M059J (cell line): ENCODE measurements at regions not wholly inside any gene's neighbourhood (a gene's known extent, or its start where the extent isn't known, plus 50 kb on each side); places are given as distances from the start of the nearest gene placed in this dataset.
"Not testable (repeated sequence)": the region's sequence is repeated elsewhere in the genome, so short reads cannot be mapped to it uniquely, and the experiment has no call there.

Source experiments
- DNase-seq: peaks from one replicate; pipeline ENCODE4 v3.0.0-alpha.2; 2012; ENCODE audit warnings: low read depth

DNA sequence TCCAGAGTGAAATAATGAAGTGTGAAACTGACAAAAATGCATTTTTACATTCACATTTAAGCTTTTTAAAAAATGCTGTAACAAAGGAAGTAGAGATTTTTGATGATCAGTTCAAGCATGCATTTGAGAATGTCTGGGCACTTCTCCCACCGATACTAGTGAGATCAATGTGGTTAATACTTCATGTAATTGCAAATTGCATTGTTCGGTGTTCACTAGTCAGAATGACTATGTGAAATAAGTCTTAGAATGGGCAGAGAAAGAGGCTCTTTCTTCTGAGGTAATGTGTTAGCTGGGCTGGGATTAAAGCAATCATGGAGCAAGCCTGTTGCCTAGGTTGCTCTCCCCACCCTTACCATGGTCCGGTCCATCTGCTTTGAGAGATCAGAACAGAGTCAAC, 587.0 kb upstream of the GRM7 start:
- no peak for DNase-seq

DNA sequence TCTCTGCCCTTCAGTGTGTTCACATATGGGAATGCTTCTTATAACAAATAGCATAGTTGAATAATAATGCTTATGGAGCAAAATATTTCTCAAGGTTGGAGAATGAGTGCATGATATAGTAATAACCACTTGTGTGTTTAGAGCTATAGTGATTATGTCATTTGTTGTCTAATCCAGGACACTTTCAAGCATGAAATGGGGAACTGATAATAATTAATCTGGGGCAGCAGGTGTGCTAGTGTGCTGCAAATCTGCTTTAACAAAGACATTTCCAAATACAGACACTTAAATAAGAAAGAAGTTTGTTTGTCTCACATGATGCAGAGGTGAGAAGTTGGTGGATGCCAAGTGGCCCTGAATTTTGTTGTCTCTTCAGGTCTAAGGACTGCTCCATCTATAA, 579.3 kb upstream of the GRM7 start:
- DNase-seq: no peak

DNA sequence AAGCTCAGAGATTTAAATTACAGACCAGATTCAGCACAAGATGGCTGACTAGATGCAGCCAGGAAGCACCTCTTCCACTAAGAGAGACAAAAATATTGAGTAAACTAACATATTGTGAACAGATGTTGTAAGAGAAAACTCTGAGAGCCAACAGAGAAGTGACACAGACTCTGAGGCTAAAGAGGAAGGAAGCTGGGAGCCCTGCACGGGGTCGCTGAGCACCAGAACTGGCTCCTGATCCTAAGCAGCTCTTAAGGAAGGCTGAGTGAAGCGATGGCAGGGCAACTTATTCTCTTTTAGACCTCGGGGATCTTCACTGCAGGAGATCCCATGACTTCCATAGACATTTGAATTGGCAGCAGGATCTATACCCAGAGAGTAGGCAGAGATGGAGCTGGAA, 578.0 kb upstream of the GRM7 start:
- DNase-seq: no peak

GRCh38 chr3:6287088-6287875, 573.6 kb upstream of the GRM7 start:
- DNase-seq: no peak

DNA sequence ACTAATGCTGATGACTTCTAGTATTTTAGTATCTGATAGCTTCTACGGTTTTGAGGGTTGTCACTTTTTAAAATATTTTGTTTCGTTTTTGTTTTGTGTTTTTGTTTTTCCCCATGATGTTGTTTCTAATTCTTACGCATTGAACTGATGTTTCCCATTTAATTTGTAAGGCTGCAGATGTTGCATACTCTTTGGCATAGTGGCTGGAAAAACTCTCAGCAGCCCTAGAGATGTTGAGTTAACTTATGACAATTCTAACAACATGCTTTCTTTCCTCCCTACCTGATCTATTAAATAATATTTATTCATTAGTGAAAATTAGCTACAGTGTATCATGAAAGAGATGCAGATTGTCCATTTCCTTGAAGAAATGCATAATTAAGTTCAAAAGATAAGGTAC, 559.3 kb upstream of the GRM7 start:
- DNase-seq: no peak

GRCh38 chr3:6315906-6316305, 545.0 kb upstream of the GRM7 start:
- DNase-seq: no peak

DNA sequence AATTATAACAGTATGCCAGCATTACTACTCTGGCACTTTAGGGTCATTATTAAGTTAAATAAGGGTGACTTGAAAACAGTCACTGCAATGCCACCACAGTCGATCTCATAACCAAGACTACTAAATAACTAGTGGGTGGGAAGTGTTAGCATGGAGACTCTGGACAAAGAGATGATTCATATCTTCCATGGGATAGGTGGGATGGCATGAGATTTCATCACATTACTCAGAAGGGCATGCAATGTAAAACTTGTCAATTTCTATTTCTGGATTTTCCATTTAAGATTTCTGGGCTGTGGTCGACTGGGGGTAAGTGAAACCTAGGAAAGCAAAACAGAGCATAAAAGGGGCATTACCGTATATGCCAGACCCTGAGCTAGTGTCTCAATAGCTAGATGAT, 538.9 kb upstream of the GRM7 start:
- no peak for DNase-seq

- DNase-seq: no peak
Observed at GRCh38 chr3:6326771-6327170, 534.1 kb upstream of the GRM7 start.

DNA sequence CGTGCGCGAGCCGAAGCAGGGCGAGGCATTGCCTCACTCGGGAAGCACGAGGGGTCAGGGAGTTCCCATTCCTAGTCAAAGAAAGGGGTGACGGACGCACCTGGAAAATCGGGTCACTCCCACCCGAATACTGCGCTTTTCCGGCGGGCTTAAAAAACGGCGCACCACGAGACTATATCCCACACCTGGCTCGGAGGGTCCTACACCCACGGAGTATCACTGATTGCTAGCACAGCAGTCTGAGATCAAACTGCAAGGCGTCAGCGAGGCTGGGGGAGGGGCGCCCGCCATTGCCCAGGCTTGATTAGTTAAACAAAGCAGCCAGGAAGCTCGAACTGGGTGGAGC, 520.0 kb upstream of the GRM7 start:
- DNase-seq: not testable (repeated sequence)

GRCh38 chr3:6351752-6352151, 509.2 kb upstream of the GRM7 start:
- no peak for DNase-seq

GRCh38 chr3:6354653-6355052, 506.3 kb upstream of the GRM7 start:
- DNase-seq: no peak

DNA sequence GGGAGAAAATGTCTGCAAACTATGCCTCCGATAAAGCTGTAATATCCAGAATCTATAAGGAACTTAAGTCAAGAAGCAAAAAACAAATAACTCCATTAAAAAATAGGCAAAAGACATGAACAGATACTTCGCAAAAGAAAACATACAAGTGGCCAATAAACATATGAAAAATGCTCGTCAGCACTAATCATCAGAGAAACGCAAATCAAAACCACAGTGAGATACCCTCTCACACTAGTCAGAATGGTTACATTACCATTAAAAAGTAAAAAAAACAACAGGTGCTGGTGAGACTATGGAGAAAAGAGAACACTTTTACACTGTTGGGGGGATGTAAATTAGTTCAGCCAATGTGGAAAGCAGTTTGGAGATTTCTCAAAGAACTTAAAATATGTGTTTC, 498.5 kb upstream of the GRM7 start:
- no peak for DNase-seq

- no peak for DNase-seq
Observed at GRCh38 chr3:6367171-6367570, 493.7 kb upstream of the GRM7 start.

- no peak for DNase-seq
Observed at GRCh38 chr3:6392123-6392522, 468.8 kb upstream of the GRM7 start.

DNA sequence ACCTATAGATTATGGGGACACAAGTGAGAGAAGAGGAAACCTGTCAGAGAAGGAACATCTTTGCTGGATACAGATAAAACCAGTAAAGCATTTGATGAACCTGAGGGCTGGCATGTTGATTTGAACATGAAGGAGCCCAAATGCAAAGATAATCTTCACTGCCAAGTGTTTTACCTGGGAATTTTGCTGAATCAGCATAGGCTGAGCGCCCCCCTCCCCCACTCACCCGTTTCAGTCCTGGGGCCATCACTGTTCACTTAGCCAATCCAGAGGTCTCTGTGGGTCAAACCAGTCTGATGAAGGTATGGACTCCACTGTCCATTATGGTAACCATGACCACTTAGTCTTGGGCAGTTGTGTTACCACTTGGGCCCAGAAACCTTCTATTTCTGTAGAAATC, 466.0 kb upstream of the GRM7 start:
- no peak for DNase-seq

DNA sequence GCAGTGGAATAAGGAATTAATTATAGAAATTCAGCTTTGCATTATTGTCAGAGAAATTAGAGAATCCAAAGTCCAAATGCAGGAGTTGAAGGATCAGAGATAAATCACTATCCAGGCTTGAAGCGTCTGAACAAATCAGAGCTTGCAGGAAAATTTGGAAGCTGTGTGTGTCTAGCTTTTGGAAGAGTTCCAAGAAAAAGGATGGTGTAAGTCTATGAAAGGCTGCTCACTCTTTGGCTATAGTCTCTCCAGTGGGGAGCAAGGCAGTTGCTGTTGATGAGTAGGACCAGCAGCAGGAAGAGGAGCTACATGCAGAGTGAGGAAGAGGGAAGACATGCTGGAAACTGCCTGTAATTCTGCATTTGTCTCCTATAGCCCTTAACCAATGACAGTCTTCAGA, 464.3 kb upstream of the GRM7 start:
- DNase-seq: no peak

DNA sequence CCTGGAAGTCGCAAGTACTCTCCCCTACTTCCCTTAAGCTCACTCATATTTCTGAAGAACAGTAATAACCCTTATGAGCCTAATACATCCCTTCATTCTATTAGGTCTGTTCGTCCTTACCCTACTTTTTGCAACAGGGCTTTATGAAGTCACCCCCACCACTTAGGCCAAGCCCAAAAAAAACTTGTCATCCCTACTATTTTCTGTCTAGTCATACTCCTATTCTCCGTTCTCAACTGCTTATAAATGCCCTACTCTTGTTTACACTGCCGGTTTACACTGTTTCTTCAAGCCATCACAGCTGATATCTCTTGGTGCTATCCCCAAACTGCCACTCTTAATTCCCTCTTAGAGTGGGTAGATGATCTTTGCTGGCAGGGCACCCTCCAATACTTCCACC, 458.2 kb upstream of the GRM7 start:
- DNase-seq: not testable (repeated sequence)

DNA sequence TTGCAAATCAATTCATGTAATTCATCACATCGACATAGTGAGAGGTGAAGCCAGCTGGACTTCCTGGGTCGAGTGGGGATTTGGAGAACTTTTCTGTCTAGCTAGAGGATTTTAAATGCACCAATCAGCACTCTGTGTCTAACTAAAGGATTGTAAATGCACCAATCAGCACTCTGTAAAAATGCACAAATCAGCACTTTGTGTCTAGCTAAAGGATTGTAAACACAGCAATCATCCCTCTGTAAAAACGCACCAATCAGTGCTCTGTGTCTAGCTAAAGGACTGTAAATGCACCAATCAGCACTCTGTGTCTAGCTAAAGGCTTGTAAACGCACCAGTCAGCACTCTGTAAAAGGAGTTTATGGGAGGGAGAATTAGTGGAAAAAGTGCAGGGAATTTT, 454.0 kb upstream of the GRM7 start:
- not testable (repeated sequence) for DNase-seq

DNA sequence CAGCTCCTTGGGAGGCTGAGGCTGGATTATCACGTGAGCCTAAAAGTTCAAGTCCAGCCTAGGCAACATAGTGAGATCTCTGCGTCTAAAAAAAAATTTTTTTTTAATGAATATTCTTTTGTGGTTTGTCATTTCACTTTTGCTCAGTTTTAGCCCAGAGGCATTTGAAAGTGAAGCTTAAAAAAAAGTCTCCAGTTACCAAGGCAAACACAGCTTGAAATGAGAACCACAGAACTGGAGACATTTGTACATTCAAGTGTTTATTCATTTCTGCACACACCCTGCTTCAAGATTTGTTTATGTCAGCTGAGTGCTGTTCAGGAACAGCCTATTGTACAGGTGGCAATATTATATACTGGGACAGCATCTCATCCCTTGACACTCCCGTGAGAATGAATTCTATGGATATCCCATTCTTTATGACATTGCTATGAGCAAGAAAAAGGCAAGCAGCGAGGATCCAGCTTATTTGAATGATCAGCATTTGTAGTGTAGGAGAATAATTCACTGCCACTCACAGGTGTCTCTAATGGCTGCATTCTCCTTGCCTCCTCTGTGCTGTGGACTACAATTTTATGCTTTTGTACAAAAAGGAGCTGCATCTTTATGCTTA, 444.8 kb upstream of the GRM7 start:
- DNase-seq: no peak

- no peak for DNase-seq
Observed at GRCh38 chr3:6417174-6417573, 443.7 kb upstream of the GRM7 start.

DNA sequence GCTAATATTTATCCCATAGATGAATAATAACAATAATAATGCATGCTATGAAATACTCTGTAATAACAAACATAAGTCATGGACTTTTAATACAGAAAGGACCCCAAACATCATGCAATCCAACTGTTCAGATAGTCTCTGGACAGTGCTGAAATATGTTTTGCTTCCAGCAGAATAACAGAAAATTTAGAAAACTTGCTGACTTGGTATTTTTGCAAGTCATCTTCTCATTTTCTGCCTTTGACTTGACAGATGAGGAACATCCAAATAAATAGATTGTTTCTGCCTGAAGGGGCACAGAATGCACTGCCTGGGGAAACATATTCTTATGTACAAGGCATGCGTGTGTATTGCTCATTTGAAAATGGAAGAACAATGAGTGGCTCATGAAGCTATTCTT, 442.4 kb upstream of the GRM7 start:
- no peak for DNase-seq

DNA sequence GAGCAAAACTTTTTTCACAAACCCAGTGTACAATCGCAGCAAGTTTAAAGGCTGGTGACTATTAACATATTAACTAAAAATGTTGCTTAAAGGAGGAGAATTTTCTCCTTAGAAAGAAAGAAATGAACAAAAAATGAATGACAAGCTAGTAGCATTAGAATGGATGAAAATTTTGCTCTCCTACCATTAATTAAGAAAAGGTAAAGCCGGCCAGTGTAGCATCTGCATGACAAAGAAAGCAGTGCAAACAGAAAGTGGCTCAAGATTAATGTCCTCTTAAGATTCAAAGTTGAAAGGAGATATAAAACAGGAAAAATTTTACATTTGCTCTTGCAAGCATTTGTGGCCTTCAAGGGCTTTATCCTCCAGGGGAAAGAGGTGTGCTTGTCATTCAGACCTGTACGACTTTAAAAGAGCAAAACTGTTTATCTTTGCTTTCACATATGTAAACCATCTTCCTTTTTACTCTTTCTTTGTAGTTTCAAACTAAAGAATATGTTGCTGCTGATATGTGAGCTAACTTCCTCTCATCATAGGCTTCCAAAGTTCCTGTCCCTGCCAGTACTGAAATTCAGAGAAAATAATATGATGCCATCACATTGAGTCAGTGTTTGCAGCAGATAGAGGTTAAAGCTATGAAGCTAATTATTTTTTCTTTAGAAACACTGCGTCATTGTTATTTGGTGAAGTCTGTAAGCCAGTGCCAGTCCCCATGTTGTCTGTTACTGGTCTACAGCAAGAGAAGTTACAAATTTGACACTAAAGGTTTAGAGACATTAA, 439.1 kb upstream of the GRM7 start:
- no peak for DNase-seq

DNA sequence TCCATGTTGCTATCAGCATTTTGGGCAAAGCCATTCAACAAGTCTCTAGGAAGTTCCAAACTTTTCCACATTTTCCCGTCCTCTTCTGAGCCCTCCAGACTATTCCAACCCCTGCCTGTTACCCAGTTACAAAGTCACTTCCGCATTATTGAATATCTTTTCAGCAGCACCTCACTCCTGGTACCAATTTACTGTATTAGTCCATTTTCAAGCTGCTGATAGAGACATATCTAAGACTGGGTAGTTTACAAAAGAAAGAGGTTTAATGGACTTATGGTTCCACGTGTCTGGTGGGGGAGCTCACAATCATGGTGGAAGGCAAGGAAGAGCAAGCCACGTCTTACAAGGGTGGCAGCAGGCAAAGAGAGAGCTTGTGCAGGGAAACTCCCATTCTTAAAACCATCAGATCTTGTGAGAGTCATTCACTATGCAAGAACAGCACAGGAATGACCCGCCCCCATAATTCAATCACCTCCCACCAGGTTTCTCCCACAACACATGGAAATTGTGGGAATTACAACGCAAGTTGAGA, 435.6 kb upstream of the GRM7 start:
- no peak for DNase-seq
